Activated CD4-positive, CD25-positive, alpha-beta regulatory T cell treated with anti-CD3 and anti-CD28 coated beads, Interleukin-2, amount 50 U/mL, for 24 hours (primary cell): ENCODE measurements at regions not wholly inside any gene's neighbourhood (a gene's known extent, or its start where the extent isn't known, plus 50 kb on each side); places are given as distances from the start of the nearest gene placed in this dataset.

Experiments
- ATAC-seq, 2 donors: fragments of 150-1000 bp; cut with Tn5 transposase; one replicate each; pipeline ENCODE4 v1.10.0; 2021; ENCODE audit warnings: mild to moderate bottlenecking in 1 of 2, moderate library complexity in 1 of 2

- ATAC-seq: no peak
Observed at GRCh38 chr12:127629066-127629820, 637.7 kb upstream of the TMEM132C start.

GRCh38 chr12:127632461-127632860, 634.5 kb upstream of the TMEM132C start:
- no peak for ATAC-seq

GRCh38 chr12:127635838-127636237, 631.1 kb upstream of the TMEM132C start:
- no peak for ATAC-seq

- no peak for ATAC-seq
Observed at GRCh38 chr12:127636882-127637281, 630.1 kb upstream of the TMEM132C start.

- no peak for ATAC-seq
Observed at GRCh38 chr12:127640181-127640886, 626.6 kb upstream of the TMEM132C start.

GRCh38 chr12:127642208-127642607, 624.8 kb upstream of the TMEM132C start:
- ATAC-seq: no peak

- no peak for ATAC-seq
Observed at GRCh38 chr12:127648321-127648720, 618.6 kb upstream of the TMEM132C start.

GRCh38 chr12:127649961-127650360, 617.0 kb upstream of the TMEM132C start:
- ATAC-seq: no peak

- ATAC-seq: no peak
Observed at GRCh38 chr12:127650626-127651025, 616.3 kb upstream of the TMEM132C start.

GRCh38 chr12:127652281-127652680, 614.7 kb upstream of the TMEM132C start:
- ATAC-seq: no peak

GRCh38 chr12:127654383-127654985, 612.5 kb upstream of the TMEM132C start:
- ATAC-seq: no peak

GRCh38 chr12:127655691-127656090, 611.3 kb upstream of the TMEM132C start:
- ATAC-seq: no peak

- no peak for ATAC-seq
Observed at GRCh38 chr12:127656266-127656665, 610.7 kb upstream of the TMEM132C start.

- no peak for ATAC-seq
Observed at GRCh38 chr12:127657036-127657435, 609.9 kb upstream of the TMEM132C start.

GRCh38 chr12:127660961-127661360, 606.0 kb upstream of the TMEM132C start:
- no peak for ATAC-seq

GRCh38 chr12:127663716-127664115, 603.3 kb upstream of the TMEM132C start:
- no peak for ATAC-seq

- no peak for ATAC-seq
Observed at GRCh38 chr12:127664901-127665300, 602.1 kb upstream of the TMEM132C start.

- no peak for ATAC-seq
Observed at GRCh38 chr12:127667131-127667685, 599.8 kb upstream of the TMEM132C start.

GRCh38 chr12:127670294-127670693, 596.7 kb upstream of the TMEM132C start:
- no peak for ATAC-seq

GRCh38 chr12:127670796-127671195, 596.2 kb upstream of the TMEM132C start:
- no peak for ATAC-seq

- ATAC-seq: no peak
Observed at GRCh38 chr12:127675936-127676335, 591.0 kb upstream of the TMEM132C start.

GRCh38 chr12:127677537-127678131, 589.3 kb upstream of the TMEM132C start:
- peak in 1 of 2 donors; percentile 35 for ATAC-seq

- no peak for ATAC-seq
Observed at GRCh38 chr12:127678945-127679344, 588.0 kb upstream of the TMEM132C start.
